HEK293 (cell line): ENCODE measurements at regions not wholly inside any gene's neighbourhood (a gene's known extent, or its start where the extent isn't known, plus 50 kb on each side); places are given as distances from the start of the nearest gene placed in this dataset.

Experiments used
- CTCF ChIA-PET: fragments of 350-600 bp; formaldehyde crosslinking; extraction: SDS; loops from one replicate; lab custom pipeline; 2021; ENCODE audit warnings: antibody characterized with exemption; lab: Yijun Ruan, JAX
- POLR2A ChIA-PET: fragments of 300-600 bp; formaldehyde crosslinking; extraction: SDS; loops from one replicate; lab custom pipeline; 2020; ENCODE audit warnings: antibody characterized with exemption, inconsistent platforms; lab: Yijun Ruan, JAX
- H3K27ac ChIP-seq: fragments of 200-500 bp; sonication (Bioruptor generic); 2 replicates; pipeline ENCODE4 v1.5.1; 2014; ENCODE audit warnings: low read depth, low read length, control low read depth, inconsistent platforms; ENCODE audit errors: extremely low read depth
- H3K36me3 ChIP-seq, 2 experiments: fragments of 200-500 bp in 1 of 2; sonication (Bioruptor generic) in 1 of 2; 1 replicate in 1 of 2; 2 replicates in 1 of 2; pipeline ENCODE4 v1.5.1; 2014 to 2017; ENCODE audit warnings: inconsistent platforms in 2 of 2, low read length in 2 of 2; ENCODE audit not compliant: control insufficient read depth in 2 of 2, insufficient read depth in 1 of 2
- H3K4me1 ChIP-seq: fragments of 200-500 bp; sonication (Bioruptor generic); 2 replicates; pipeline ENCODE4 v1.5.1; 2014; ENCODE audit warnings: mild to moderate bottlenecking, low read length, inconsistent platforms; ENCODE audit not compliant: control insufficient read depth, insufficient read depth
- H3K4me3 ChIP-seq: 2 replicates; pipeline ENCODE4 v1.5.1; 2011; ENCODE audit warnings: low read depth, mild to moderate bottlenecking, control low read depth, low read length, moderate library complexity
- H3K9me3 ChIP-seq: fragments of 200-500 bp; sonication (Bioruptor generic); 2 replicates; pipeline ENCODE4 v1.5.1; 2014; ENCODE audit warnings: low read depth, low read length, inconsistent platforms; ENCODE audit not compliant: control insufficient read depth, insufficient read depth
- KLF10 ChIP-seq: fragments of 450-650 bp; IDR thresholded peaks from 2 replicates; pipeline ENCODE4 v1.5.1; 2018; ENCODE audit warnings: missing biosample characterization, mild to moderate bottlenecking, missing genetic modification characterization
- KLF8 ChIP-seq: fragments of 450-650 bp; formaldehyde crosslinking; IDR thresholded peaks from 2 replicates; pipeline ENCODE4 v1.5.1; 2016; ENCODE audit warnings: missing biosample characterization, missing genetic modification characterization
- REPIN1 ChIP-seq: fragments of 450-650 bp; formaldehyde crosslinking; IDR thresholded peaks from 2 replicates; pipeline ENCODE4 v1.5.1; 2017; ENCODE audit warnings: missing biosample characterization, missing genetic modification characterization, low read depth
- SP7 ChIP-seq: fragments of 450-650 bp; formaldehyde crosslinking; IDR thresholded peaks from 2 replicates; pipeline ENCODE4 v1.5.1; 2016; ENCODE audit warnings: missing biosample characterization, missing genetic modification characterization
- ZBTB20 ChIP-seq: fragments of 450-650 bp; formaldehyde crosslinking; IDR thresholded peaks from 2 replicates; pipeline ENCODE4 v1.5.1; 2016; ENCODE audit warnings: missing biosample characterization, missing genetic modification characterization
- ZBTB48 ChIP-seq: fragments of 450-650 bp; formaldehyde crosslinking; IDR thresholded peaks from 2 replicates; pipeline ENCODE4 v1.5.1; 2016; ENCODE audit warnings: missing biosample characterization, missing genetic modification characterization
- ZFP69B ChIP-seq: fragments of 450-650 bp; formaldehyde crosslinking; IDR thresholded peaks from 2 replicates; pipeline ENCODE4 v1.5.1; 2016; ENCODE audit warnings: missing biosample characterization, missing genetic modification characterization
- ZNF114 ChIP-seq: fragments of 450-650 bp; formaldehyde crosslinking; IDR thresholded peaks from 2 replicates; pipeline ENCODE4 v1.5.0; 2017; ENCODE audit warnings: missing biosample characterization, missing genetic modification characterization
- ZNF16 ChIP-seq: fragments of 450-650 bp; formaldehyde crosslinking; IDR thresholded peaks from 2 replicates; pipeline ENCODE4 v1.5.1; 2016; ENCODE audit warnings: low read depth, missing biosample characterization, missing genetic modification characterization
- ZNF169 ChIP-seq: fragments of 450-650 bp; formaldehyde crosslinking; IDR thresholded peaks from 2 replicates; pipeline ENCODE4 v1.5.1; 2016; ENCODE audit warnings: missing biosample characterization, missing genetic modification characterization
- ZNF23 ChIP-seq: fragments of 450-650 bp; formaldehyde crosslinking; IDR thresholded peaks from 2 replicates; pipeline ENCODE4 v1.5.1; 2016; ENCODE audit warnings: missing biosample characterization, missing genetic modification characterization, borderline replicate concordance
- ZNF266 ChIP-seq: fragments of 450-650 bp; formaldehyde crosslinking; IDR thresholded peaks from 2 replicates; pipeline ENCODE4 v1.5.1; 2016; ENCODE audit warnings: missing biosample characterization, missing genetic modification characterization, low read depth
- ZNF341 ChIP-seq: fragments of 450-650 bp; formaldehyde crosslinking; IDR thresholded peaks from 2 replicates; pipeline ENCODE4; 2016; ENCODE audit warnings: low read depth, missing biosample characterization, missing genetic modification characterization
- ZNF558 ChIP-seq: fragments of 450-650 bp; formaldehyde crosslinking; IDR thresholded peaks from 2 replicates; pipeline ENCODE4 v1.5.1; 2016; ENCODE audit warnings: missing biosample characterization, missing genetic modification characterization
- ZNF561 ChIP-seq: fragments of 450-650 bp; IDR thresholded peaks from 2 replicates; pipeline ENCODE4 v1.5.1; 2018; ENCODE audit warnings: missing biosample characterization, missing genetic modification characterization, borderline replicate concordance
- ZNF658 ChIP-seq: fragments of 450-650 bp; formaldehyde crosslinking; IDR thresholded peaks from 2 replicates; pipeline ENCODE4; 2016; ENCODE audit warnings: missing biosample characterization, missing genetic modification characterization
- ZNF747 ChIP-seq: fragments of 450-650 bp; formaldehyde crosslinking; IDR thresholded peaks from 2 replicates; pipeline ENCODE4 v1.5.1; 2016; ENCODE audit warnings: missing biosample characterization, missing genetic modification characterization
- ZXDB ChIP-seq: fragments of 450-650 bp; formaldehyde crosslinking; IDR thresholded peaks from 2 replicates; pipeline ENCODE4 v1.5.1; 2016; ENCODE audit warnings: missing biosample characterization, missing genetic modification characterization
- TF ChIP-seq, protein P1 (sequence below): fragments of 450-650 bp; formaldehyde crosslinking; IDR thresholded peaks from 2 replicates; pipeline ENCODE4 v1.5.1; 2016; ENCODE audit warnings: missing biosample characterization, missing genetic modification characterization, borderline replicate concordance
- TF ChIP-seq, protein P2 (sequence below): fragments of 450-650 bp; formaldehyde crosslinking; IDR thresholded peaks from 2 replicates; pipeline ENCODE4 v1.5.1; 2017; ENCODE audit warnings: missing biosample characterization, missing genetic modification characterization
- TF ChIP-seq, protein P3 (sequence below): fragments of 450-650 bp; IDR thresholded peaks from 2 replicates; pipeline ENCODE4 v1.5.1; 2018; ENCODE audit warnings: missing biosample characterization, missing genetic modification characterization
- TF ChIP-seq, protein P4 (sequence below): fragments of 450-650 bp; formaldehyde crosslinking; IDR thresholded peaks from 2 replicates; pipeline ENCODE4 v1.5.1; 2017; ENCODE audit warnings: missing biosample characterization, missing genetic modification characterization

DNA sequence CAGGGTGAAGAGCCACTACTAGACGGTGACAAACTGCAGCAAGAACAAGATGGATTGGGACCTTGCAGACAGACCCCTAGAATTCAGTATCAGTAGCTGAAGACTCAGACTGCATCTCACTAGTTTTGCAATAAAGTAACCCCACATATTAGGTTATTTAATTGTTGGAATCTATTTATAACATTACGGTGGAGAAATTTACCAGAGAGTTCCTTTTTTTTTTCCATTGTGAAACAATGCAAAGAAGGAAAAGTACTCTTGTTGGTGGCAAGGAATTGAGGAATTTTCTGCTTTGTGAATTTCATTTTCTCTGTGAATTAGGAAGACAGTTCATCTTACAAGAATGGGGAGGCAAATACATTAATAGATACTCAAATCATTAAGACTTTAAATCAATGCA lies 185.7 kb upstream of the PPFIA2 start:
- POLR2A ChIA-PET, result no interaction called here
- TF ChIP-seq ZXDB (tag by site-specific recombination), result no peak
- TF ChIP-seq, all 188 proteins: peak for 0
- no peaks in the 10 kb centered on the region for H3K4me1 ChIP-seq
- H3K36me3 ChIP-seq, result no peaks in the 10 kb centered on the region
- CTCF ChIA-PET, result no interaction called here
- H3K9me3 ChIP-seq, result no peaks in the 10 kb centered on the region
- H3K4me3 ChIP-seq, result no peak overlapping the region
- H3K27ac ChIP-seq, result no peak overlapping the region

DNA sequence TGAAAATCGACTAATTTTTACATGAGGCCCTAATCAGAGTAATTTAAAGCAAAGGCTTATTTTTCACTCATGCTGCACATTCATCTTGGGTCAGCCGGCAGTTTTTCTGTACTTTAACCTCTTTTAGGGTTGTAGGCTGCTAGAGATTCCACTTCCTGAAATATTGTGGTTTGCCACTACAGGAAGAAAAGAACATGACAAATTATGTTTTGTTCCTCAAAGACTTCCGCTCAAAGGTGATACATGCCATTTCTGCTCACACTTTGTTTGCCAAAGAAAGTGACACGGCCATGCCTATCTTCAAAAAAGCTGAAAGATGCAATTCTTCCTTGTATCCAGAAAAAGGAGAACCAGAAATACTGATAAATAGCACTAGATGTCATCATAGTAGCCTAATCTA lies 183.4 kb upstream of the PPFIA2 start:
- no peaks in the 10 kb centered on the region for H3K9me3 ChIP-seq
- POLR2A ChIA-PET, result no interaction called here
- H3K4me3 ChIP-seq, result no peak overlapping the region
- H3K4me1 ChIP-seq, result no peaks in the 10 kb centered on the region
- TF ChIP-seq ZNF561 (no peak), SP7 (tag by site-specific recombination) (no peak), ZNF23 (no peak), ZNF266 (tag by site-specific recombination) (no peak), ZXDB (tag by site-specific recombination) (no peak), REPIN1 (tag by site-specific recombination) (no peak)
- TF ChIP-seq, protein P1, sequence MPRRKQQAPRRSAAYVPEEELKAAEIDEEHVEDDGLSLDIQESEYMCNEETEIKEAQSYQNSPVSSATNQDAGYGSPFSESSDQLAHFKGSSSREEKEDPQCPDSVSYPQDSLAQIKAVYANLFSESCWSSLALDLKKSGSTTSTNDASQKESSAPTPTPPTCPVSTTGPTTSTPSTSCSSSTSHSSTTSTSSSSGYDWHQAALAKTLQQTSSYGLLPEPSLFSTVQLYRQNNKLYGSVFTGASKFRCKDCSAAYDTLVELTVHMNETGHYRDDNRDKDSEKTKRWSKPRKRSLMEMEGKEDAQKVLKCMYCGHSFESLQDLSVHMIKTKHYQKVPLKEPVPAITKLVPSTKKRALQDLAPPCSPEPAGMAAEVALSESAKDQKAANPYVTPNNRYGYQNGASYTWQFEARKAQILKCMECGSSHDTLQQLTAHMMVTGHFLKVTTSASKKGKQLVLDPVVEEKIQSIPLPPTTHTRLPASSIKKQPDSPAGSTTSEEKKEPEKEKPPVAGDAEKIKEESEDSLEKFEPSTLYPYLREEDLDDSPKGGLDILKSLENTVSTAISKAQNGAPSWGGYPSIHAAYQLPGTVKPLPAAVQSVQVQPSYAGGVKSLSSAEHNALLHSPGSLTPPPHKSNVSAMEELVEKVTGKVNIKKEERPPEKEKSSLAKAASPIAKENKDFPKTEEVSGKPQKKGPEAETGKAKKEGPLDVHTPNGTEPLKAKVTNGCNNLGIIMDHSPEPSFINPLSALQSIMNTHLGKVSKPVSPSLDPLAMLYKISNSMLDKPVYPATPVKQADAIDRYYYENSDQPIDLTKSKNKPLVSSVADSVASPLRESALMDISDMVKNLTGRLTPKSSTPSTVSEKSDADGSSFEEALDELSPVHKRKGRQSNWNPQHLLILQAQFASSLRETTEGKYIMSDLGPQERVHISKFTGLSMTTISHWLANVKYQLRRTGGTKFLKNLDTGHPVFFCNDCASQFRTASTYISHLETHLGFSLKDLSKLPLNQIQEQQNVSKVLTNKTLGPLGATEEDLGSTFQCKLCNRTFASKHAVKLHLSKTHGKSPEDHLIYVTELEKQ, result no peak
- TF ChIP-seq, protein P2, sequence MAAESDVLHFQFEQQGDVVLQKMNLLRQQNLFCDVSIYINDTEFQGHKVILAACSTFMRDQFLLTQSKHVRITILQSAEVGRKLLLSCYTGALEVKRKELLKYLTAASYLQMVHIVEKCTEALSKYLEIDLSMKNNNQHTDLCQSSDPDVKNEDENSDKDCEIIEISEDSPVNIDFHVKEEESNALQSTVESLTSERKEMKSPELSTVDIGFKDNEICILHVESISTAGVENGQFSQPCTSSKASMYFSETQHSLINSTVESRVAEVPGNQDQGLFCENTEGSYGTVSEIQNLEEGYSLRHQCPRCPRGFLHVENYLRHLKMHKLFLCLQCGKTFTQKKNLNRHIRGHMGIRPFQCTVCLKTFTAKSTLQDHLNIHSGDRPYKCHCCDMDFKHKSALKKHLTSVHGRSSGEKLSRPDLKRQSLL, result no peak
- H3K36me3 ChIP-seq, result no peaks in the 10 kb centered on the region
- CTCF ChIA-PET, result no interaction called here
- H3K27ac ChIP-seq, result no peak overlapping the region

- Histone ChIP-seq H3K27ac (no peak overlapping the region), H3K4me3 (no peak overlapping the region), H3K4me1 (no peaks in the 10 kb centered on the region)
- POLR2A ChIA-PET, result no interaction called here
- TF ChIP-seq ZFP69B (tag by site-specific recombination) (no peak), ZNF658 (no peak), ZBTB48 (tag by site-specific recombination) (no peak), ZNF114 (tag by site-specific recombination) (no peak), ZNF558 (tag by site-specific recombination) (no peak), ZBTB20 (tag by site-specific recombination) (no peak), ZNF266 (tag by site-specific recombination) (no peak), KLF10 (tag by site-specific recombination) (no peak), ZNF747 (no peak), ZNF341 (tag by site-specific recombination) (no peak), KLF8 (tag by site-specific recombination) (no peak), ZNF169 (tag by site-specific recombination) (no peak), ZNF16 (tag by site-specific recombination) (no peak)
- TF ChIP-seq, protein P3, sequence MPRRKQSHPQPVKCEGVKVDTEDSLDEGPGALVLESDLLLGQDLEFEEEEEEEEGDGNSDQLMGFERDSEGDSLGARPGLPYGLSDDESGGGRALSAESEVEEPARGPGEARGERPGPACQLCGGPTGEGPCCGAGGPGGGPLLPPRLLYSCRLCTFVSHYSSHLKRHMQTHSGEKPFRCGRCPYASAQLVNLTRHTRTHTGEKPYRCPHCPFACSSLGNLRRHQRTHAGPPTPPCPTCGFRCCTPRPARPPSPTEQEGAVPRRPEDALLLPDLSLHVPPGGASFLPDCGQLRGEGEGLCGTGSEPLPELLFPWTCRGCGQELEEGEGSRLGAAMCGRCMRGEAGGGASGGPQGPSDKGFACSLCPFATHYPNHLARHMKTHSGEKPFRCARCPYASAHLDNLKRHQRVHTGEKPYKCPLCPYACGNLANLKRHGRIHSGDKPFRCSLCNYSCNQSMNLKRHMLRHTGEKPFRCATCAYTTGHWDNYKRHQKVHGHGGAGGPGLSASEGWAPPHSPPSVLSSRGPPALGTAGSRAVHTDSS (tag by site-specific recombination), result no peak
- TF ChIP-seq, protein P4, sequence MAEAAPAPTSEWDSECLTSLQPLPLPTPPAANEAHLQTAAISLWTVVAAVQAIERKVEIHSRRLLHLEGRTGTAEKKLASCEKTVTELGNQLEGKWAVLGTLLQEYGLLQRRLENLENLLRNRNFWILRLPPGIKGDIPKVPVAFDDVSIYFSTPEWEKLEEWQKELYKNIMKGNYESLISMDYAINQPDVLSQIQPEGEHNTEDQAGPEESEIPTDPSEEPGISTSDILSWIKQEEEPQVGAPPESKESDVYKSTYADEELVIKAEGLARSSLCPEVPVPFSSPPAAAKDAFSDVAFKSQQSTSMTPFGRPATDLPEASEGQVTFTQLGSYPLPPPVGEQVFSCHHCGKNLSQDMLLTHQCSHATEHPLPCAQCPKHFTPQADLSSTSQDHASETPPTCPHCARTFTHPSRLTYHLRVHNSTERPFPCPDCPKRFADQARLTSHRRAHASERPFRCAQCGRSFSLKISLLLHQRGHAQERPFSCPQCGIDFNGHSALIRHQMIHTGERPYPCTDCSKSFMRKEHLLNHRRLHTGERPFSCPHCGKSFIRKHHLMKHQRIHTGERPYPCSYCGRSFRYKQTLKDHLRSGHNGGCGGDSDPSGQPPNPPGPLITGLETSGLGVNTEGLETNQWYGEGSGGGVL (tag by site-specific recombination), result no peak
- TF ChIP-seq, all 188 proteins: peak for 0
- Histone ChIP-seq H3K9me3 (no peaks in the 10 kb centered on the region), H3K36me3 (no peaks in the 10 kb centered on the region)
- CTCF ChIA-PET, result interaction anchor here (0.6 kb wide), 1 partner anchor 299 kb away, joined by 3 read pairs; no protein-coding TSS in a partner anchor
These were observed 170.9 kb upstream of the PPFIA2 start for GRCh38 chr12:81930037-81930436.
